ENCODE measurements at regions not wholly inside any gene's neighbourhood (a gene's known extent, or its start where the extent isn't known, plus 50 kb on each side); places are given as distances from the start of the nearest gene placed in this dataset.

DNA sequence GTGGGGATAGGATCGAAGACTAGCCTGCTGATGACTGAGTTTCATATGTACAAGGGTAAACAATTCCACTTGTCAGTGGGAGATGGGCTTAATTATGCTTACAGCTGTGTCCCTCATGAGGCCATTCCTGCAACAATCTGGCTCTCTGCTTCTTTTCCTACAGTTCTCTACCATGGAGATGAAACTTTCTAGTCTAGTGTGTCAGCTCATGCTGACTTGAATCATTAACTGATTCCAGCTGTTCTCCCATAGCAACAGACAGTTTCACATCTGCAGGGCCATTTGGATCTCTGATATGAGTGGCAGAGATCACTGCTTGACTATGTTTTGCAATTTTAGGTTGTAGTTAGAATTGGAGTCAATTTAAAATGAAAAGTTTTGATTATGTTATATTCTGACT is 1251.7 kb upstream of the RAG2 start:
- no peak for TF ChIP-seq POLR2A (IDR thresholded peaks at IDR 0.05)
- TF ChIP-seq, protein P1, sequence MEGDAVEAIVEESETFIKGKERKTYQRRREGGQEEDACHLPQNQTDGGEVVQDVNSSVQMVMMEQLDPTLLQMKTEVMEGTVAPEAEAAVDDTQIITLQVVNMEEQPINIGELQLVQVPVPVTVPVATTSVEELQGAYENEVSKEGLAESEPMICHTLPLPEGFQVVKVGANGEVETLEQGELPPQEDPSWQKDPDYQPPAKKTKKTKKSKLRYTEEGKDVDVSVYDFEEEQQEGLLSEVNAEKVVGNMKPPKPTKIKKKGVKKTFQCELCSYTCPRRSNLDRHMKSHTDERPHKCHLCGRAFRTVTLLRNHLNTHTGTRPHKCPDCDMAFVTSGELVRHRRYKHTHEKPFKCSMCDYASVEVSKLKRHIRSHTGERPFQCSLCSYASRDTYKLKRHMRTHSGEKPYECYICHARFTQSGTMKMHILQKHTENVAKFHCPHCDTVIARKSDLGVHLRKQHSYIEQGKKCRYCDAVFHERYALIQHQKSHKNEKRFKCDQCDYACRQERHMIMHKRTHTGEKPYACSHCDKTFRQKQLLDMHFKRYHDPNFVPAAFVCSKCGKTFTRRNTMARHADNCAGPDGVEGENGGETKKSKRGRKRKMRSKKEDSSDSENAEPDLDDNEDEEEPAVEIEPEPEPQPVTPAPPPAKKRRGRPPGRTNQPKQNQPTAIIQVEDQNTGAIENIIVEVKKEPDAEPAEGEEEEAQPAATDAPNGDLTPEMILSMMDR (IDR thresholded peaks at IDR 0.05 in 8 of 11, conservative IDR thresholded peaks at IDR 0.05 in 3 of 11), result no peak

Data from spleen (tissue), 7 donors.